HG03103 (cell line): ENCODE measurements at regions not wholly inside any gene's neighbourhood (a gene's known extent, or its start where the extent isn't known, plus 50 kb on each side); places are given as distances from the start of the nearest gene placed in this dataset.
A peak's percentile ranks its signal among the peaks of the same experiment; 100 is the strongest.

ENCODE experiments used
- ATAC-seq: cut with Tn5 transposase; IDR thresholded peaks from one replicate; pipeline ENCODE4 v1.9.1; 2021; ENCODE audit warnings: low read depth; ENCODE audit not compliant: unreplicated experiment

GRCh38 chr2:193783681-193784080 lies 1588.9 kb upstream of the TMEFF2 start:
- no peak for ATAC-seq

- ATAC-seq = no peak
Observed at GRCh38 chr2:193778293-193778692, 1583.6 kb upstream of the TMEFF2 start.

GRCh38 chr2:193776988-193777387 lies 1582.3 kb upstream of the TMEFF2 start:
- no peak for ATAC-seq

- ATAC-seq = no peak
Observed at GRCh38 chr2:193774166-193774565, 1579.4 kb upstream of the TMEFF2 start.

- ATAC-seq = no peak
Observed at GRCh38 chr2:193751299-193751698, 1556.6 kb upstream of the TMEFF2 start.

GRCh38 chr2:193749485-193749884 lies 1554.8 kb upstream of the TMEFF2 start:
- ATAC-seq = no peak

- ATAC-seq = no peak
Observed at GRCh38 chr2:193743089-193743488, 1548.4 kb upstream of the TMEFF2 start.

- ATAC-seq = no peak
Observed at GRCh38 chr2:193738892-193739291, 1544.2 kb upstream of the TMEFF2 start.

- no peak for ATAC-seq
Observed at GRCh38 chr2:193712912-193713311, 1518.2 kb upstream of the TMEFF2 start.

- ATAC-seq = no peak
Observed at GRCh38 chr2:193703411-193703810, 1508.7 kb upstream of the TMEFF2 start.

- no peak for ATAC-seq
Observed at GRCh38 chr2:193701484-193701883, 1506.8 kb upstream of the TMEFF2 start.

- peak; percentile 62 for ATAC-seq
Observed at GRCh38 chr2:193695367-193695766, 1500.6 kb upstream of the TMEFF2 start.

GRCh38 chr2:193693758-193694157 lies 1499.0 kb upstream of the TMEFF2 start:
- ATAC-seq = no peak

GRCh38 chr2:193690572-193690971 lies 1495.8 kb upstream of the TMEFF2 start:
- ATAC-seq = no peak

- no peak for ATAC-seq
Observed at GRCh38 chr2:193687195-193687594, 1492.5 kb upstream of the TMEFF2 start.

GRCh38 chr2:193679847-193680246 lies 1485.1 kb upstream of the TMEFF2 start:
- no peak for ATAC-seq

- no peak for ATAC-seq
Observed at GRCh38 chr2:193670478-193670877, 1475.7 kb upstream of the TMEFF2 start.

- no peak for ATAC-seq
Observed at GRCh38 chr2:193668557-193669323, 1474.0 kb upstream of the TMEFF2 start.

- ATAC-seq = no peak
Observed at GRCh38 chr2:193627927-193628272, 1433.2 kb upstream of the TMEFF2 start.

- ATAC-seq = no peak
Observed at GRCh38 chr2:193627187-193627926, 1432.6 kb upstream of the TMEFF2 start.

GRCh38 chr2:193608451-193608850 lies 1413.7 kb upstream of the TMEFF2 start:
- ATAC-seq = no peak

GRCh38 chr2:193590831-193591230 lies 1396.1 kb upstream of the TMEFF2 start:
- ATAC-seq = no peak
